SK-N-SH (cell line): ENCODE measurements at regions not wholly inside any gene's neighbourhood (a gene's known extent, or its start where the extent isn't known, plus 50 kb on each side); places are given as distances from the start of the nearest gene placed in this dataset.

Experiments used
- CTCF ChIA-PET: fragments of 300-600, 350-600 bp; formaldehyde crosslinking; extraction: SDS; loops from one replicate; lab custom pipeline; 2021; lab: Yijun Ruan, JAX
- POLR2A ChIA-PET: fragments of 350-600 bp; sonication (Branson Sonifier 250); formaldehyde crosslinking; extraction: SDS; loops from one replicate; lab custom pipeline; 2020; ENCODE audit warnings: antibody characterized with exemption, inconsistent platforms; lab: Yijun Ruan, JAX
- DNase-seq: peaks from one replicate; pipeline ENCODE4 v3.0.0; 2012
- H2AFZ ChIP-seq: fragments of 200-600 bp; sonication (generic); 2 replicates; pipeline ENCODE4 v1.8.1; 2016; ENCODE audit warnings: antibody characterized with exemption, mild to moderate bottlenecking, low read depth
- H3F3A ChIP-seq: fragments of 200-600 bp; sonication (generic); replicated peaks from 2 replicates; pipeline ENCODE3; 2016; ENCODE audit warnings: antibody characterized with exemption, mild to moderate bottlenecking; ENCODE audit not compliant: insufficient read depth
- H3K27ac ChIP-seq, 2 experiments: fragments of 200-500 bp in 1 of 2; fragments of 200-600 bp in 1 of 2; sonication (Bioruptor generic) in 1 of 2; sonication (generic), shearing (Covaris generic) in 1 of 2; 2 replicates each; pipeline versions ENCODE4 v1.5.1 to v1.6.1; 2014 to 2016; ENCODE audit warnings: low read depth in 2 of 2, inconsistent platforms in 1 of 2, low read length in 1 of 2, mild to moderate bottlenecking in 1 of 2, mixed read lengths in 1 of 2
- H3K27me3 ChIP-seq: fragments of 200-600 bp; sonication (generic), shearing (Covaris generic); 2 replicates; pipeline ENCODE4 v1.6.1; 2016; ENCODE audit warnings: mixed run types; ENCODE audit not compliant: insufficient read depth
- H3K36me3 ChIP-seq, 2 experiments: fragments of 200-500 bp in 1 of 2; fragments of 200-600 bp in 1 of 2; sonication (Bioruptor generic) in 1 of 2; sonication (generic) in 1 of 2; replicated peaks in 1 of 2; 2 replicates each; pipeline versions ENCODE3 to v1.5.1; 2014 to 2016; ENCODE audit warnings: low read length in 1 of 2, mild to moderate bottlenecking in 1 of 2; ENCODE audit not compliant: insufficient read depth in 2 of 2, control insufficient read depth in 1 of 2
- H3K4me1 ChIP-seq, 2 experiments: fragments of 200-500 bp in 1 of 2; fragments of 200-600 bp in 1 of 2; sonication (Bioruptor generic) in 1 of 2; sonication (generic), shearing (Covaris generic) in 1 of 2; 2 replicates each; pipeline versions ENCODE4 v1.5.1 to v1.6.1; 2014 to 2016; ENCODE audit warnings: low read depth in 1 of 2, low read length in 1 of 2, mixed run types in 1 of 2; ENCODE audit not compliant: insufficient read depth in 2 of 2, control insufficient read depth in 1 of 2
- H3K4me2 ChIP-seq: fragments of 200-600 bp; sonication (generic), shearing (Covaris generic); 2 replicates; pipeline ENCODE4 v1.6.1; 2017; ENCODE audit warnings: mixed run types
- H3K4me3 ChIP-seq, 2 experiments: fragments of 200-500 bp in 1 of 2; fragments of 200-600 bp in 1 of 2; sonication (Bioruptor generic) in 1 of 2; sonication (generic), shearing (Covaris generic) in 1 of 2; 2 replicates each; pipeline versions ENCODE4 v1.5.1 to v1.8.1; 2014 to 2016; ENCODE audit warnings: low read depth in 2 of 2, inconsistent platforms in 1 of 2, low read length in 1 of 2, mild to moderate bottlenecking in 1 of 2, mixed read lengths in 1 of 2, moderate library complexity in 1 of 2
- H3K79me2 ChIP-seq: fragments of 200-600 bp; sonication (generic); 2 replicates; pipeline ENCODE4 v1.8.1; 2017; ENCODE audit warnings: mild to moderate bottlenecking; ENCODE audit not compliant: insufficient read depth
- H3K9ac ChIP-seq: fragments of 200-600 bp; sonication (generic); 2 replicates; pipeline ENCODE4 v1.6.1; 2017; ENCODE audit warnings: mixed run types
- H3K9me2 ChIP-seq: fragments of 200-600 bp; sonication (generic); 2 replicates; pipeline ENCODE4 v1.6.1; 2017; ENCODE audit warnings: mixed run types
- H3K9me3 ChIP-seq: fragments of 200-600 bp; sonication (generic); 2 replicates; pipeline ENCODE4 v1.6.1; 2017; ENCODE audit warnings: mixed run types, mild to moderate bottlenecking, moderate library complexity
- H4K20me1 ChIP-seq: fragments of 200-600 bp; sonication (generic); 2 replicates; pipeline ENCODE4 v1.6.1; 2017; ENCODE audit warnings: mild to moderate bottlenecking, mixed run types; ENCODE audit not compliant: insufficient read depth
- CHD2 ChIP-seq: fragments of 150-350 bp; IDR thresholded peaks from 2 replicates; pipeline ENCODE4 v1.6.1; 2018; ENCODE audit warnings: low read length; ENCODE audit not compliant: partially characterized antibody
- EP300 ChIP-seq, 2 experiments: IDR thresholded peaks; 2 replicates each; pipeline versions ENCODE4 v1.4.0 to v1.6.1; 2012; ENCODE audit warnings: borderline replicate concordance in 1 of 2, low read depth in 1 of 2, low read length in 1 of 2
- EZH2phosphoT487 ChIP-seq: fragments of 200-600 bp; sonication (generic); IDR thresholded peaks from 2 replicates; pipeline ENCODE4 v1.6.1; 2017; ENCODE audit warnings: low read depth, mixed run types, mild to moderate bottlenecking, antibody characterized with exemption, moderate library complexity, borderline replicate concordance
- FOSL2 ChIP-seq: IDR thresholded peaks from 2 replicates; pipeline ENCODE4 v1.4.0; 2012; ENCODE audit warnings: low read depth, mild to moderate bottlenecking, moderate library complexity, borderline replicate concordance
- GATA2 ChIP-seq: sonication (generic); formaldehyde crosslinking; IDR thresholded peaks from 2 replicates; pipeline ENCODE4 v1.5.0; 2020; ENCODE audit warnings: mild to moderate bottlenecking, missing genetic modification reagents
- JUND ChIP-seq: IDR thresholded peaks from 2 replicates; pipeline ENCODE4 v1.4.0; 2012
- NRF1 ChIP-seq: IDR thresholded peaks from 2 replicates; pipeline ENCODE4 v1.6.1; 2012; ENCODE audit warnings: low read depth, mild to moderate bottlenecking, low read length
- POLR2AphosphoS5 ChIP-seq: IDR thresholded peaks from 2 replicates; pipeline ENCODE4 v1.6.1; 2012; ENCODE audit warnings: low read depth, low read length
- RAD21 ChIP-seq: IDR thresholded peaks from 2 replicates; pipeline ENCODE4 v1.6.1; 2012; ENCODE audit warnings: mild to moderate bottlenecking, low read length
- RCOR1 ChIP-seq: fragments of 150-350 bp; IDR thresholded peaks from 2 replicates; pipeline ENCODE4 v1.6.1; 2017; ENCODE audit warnings: antibody characterized with exemption, low read length
- REST ChIP-seq: IDR thresholded peaks from 2 replicates; pipeline ENCODE4 v1.6.1; 2012; ENCODE audit warnings: mild to moderate bottlenecking, low read depth, low read length, moderate library complexity
- RFX5 ChIP-seq: IDR thresholded peaks from 2 replicates; pipeline ENCODE4 v1.6.1; 2012; ENCODE audit warnings: mild to moderate bottlenecking, improper control_type of control experiment, low read length
- SMC3 ChIP-seq: IDR thresholded peaks from 2 replicates; pipeline ENCODE4 v1.6.1; 2012; ENCODE audit warnings: low read depth, low read length, improper control_type of control experiment
- TCF12 ChIP-seq: IDR thresholded peaks from 2 replicates; pipeline ENCODE4 v1.4.0; 2012
- TEAD4 ChIP-seq: IDR thresholded peaks from 2 replicates; pipeline ENCODE4 v1.4.0; 2012; ENCODE audit warnings: mild to moderate bottlenecking, borderline replicate concordance; ENCODE audit not compliant: insufficient read depth
- USF2 ChIP-seq: fragments of 150-350 bp; IDR thresholded peaks from 2 replicates; pipeline ENCODE4 v1.6.1; 2017; ENCODE audit warnings: antibody characterized with exemption, low read length, low read depth, borderline replicate concordance
- YY1 ChIP-seq: IDR thresholded peaks from 2 replicates; pipeline ENCODE4 v1.4.0; 2012; ENCODE audit warnings: low read depth, mild to moderate bottlenecking
- WGBS: methylation state at CpG from one replicate; pipeline ENCODE4 v1.1.6; 2017; ENCODE audit warnings: low lambda C conversion rate; 5-methylcytosine and 5-hydroxymethylcytosine counted together

DNA sequence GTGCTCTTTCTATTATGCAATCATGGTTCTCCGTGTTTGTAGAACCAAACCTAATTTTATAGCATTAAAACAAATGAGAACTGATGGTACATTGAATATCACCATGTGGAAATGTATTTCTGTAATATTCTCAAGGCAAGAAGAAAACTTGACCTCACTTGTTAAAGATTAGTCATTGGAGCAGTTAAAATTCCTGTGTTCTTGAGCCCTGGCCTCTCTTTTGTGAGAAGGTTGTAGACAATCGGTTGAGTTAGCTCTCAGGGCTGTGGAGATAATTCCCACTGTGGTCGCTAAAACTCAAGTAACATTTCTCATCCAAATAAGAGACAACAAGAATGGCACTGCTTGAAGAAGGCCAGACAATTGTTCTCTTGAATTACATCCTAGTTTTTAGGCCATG is 216.0 kb upstream of the KLF4 start:
- 39% methylated on average over 3 of the region's 3 CpGs for WGBS
- Histone ChIP-seq H3F3A (peaks cover 7% of the 10 kb centered on the region), H2AFZ (no peak overlapping the region), H4K20me1 (no peaks in the 10 kb centered on the region), H3K27me3 (no peaks in the 10 kb centered on the region), H3K4me2 (no peak overlapping the region), H3K27ac (no peak overlapping the region), H3K4me3 (no peak overlapping the region), H3K79me2 (no peaks in the 10 kb centered on the region), H3K9ac (no peak overlapping the region), H3K9me3 (no peaks in the 10 kb centered on the region), H3K4me1 (peaks cover 0 to 7% of the 10 kb centered on the region in 2 experiments; a peak in 2 of 4 replicates), H3K9me2 (no peaks in the 10 kb centered on the region), H3K36me3 (no peaks in the 10 kb centered on the region)
- ChIA-PET POLR2A (no interaction called here), CTCF (no interaction called here)
- TF ChIP-seq SMC3 (no peak), POLR2AphosphoS5 (no peak), YY1 (no peak), RFX5 (no peak), RCOR1 (no peak), TCF12 (no peak), NRF1 (no peak), TEAD4 (no peak), USF2 (no peak), CHD2 (no peak), GATA2 (CRISPR knock-in tag) (no peak), EP300 (IDR thresholded peaks at IDR 0.05; ENCODE audit: borderline replicate concordance in 1 of 2, low read depth in 1 of 2, low read length in 1 of 2) (no peak), EZH2phosphoT487 (no peak), RAD21 (no peak), JUND (no peak), REST (no peak), FOSL2 (no peak)
- DNase-seq = no peak
